ENCODE measurements at regions not wholly inside any gene's neighbourhood (a gene's known extent, or its start where the extent isn't known, plus 50 kb on each side); places are given as distances from the start of the nearest gene placed in this dataset.
"Not testable (repeated sequence)": the region's sequence is repeated elsewhere in the genome, so short reads cannot be mapped to it uniquely, and the experiment has no call there.

- Histone ChIP-seq H3K27me3 (ENCODE audit: control insufficient read depth, insufficient read depth, low read length) (no peaks in the 10 kb centered on the region), H3K36me3 (replicated peaks; ENCODE audit: control insufficient read depth, insufficient read depth, low read length) (no peaks in the 10 kb centered on the region), H3K4me3 (ENCODE audit: insufficient read depth, low read depth, low read length) (no peak overlapping the region)
- DNase-seq: no peak
Measured at GRCh38 chr9:31364171-31364570, 1020.3 kb upstream of the ACO1 start.

- H3K27me3 ChIP-seq (ENCODE audit: control insufficient read depth, insufficient read depth, low read length): no peaks in the 10 kb centered on the region
- H3K36me3 ChIP-seq (replicated peaks; ENCODE audit: control insufficient read depth, insufficient read depth, low read length): no peaks in the 10 kb centered on the region
- no peak for DNase-seq
- no peak overlapping the region for H3K4me3 ChIP-seq (ENCODE audit: insufficient read depth, low read depth, low read length)
Measured at GRCh38 chr9:31372799-31373587, 1011.5 kb upstream of the ACO1 start.

GRCh38 chr9:31377358-31377757, 1007.1 kb upstream of the ACO1 start:
- H3K36me3 ChIP-seq (replicated peaks; ENCODE audit: control insufficient read depth, insufficient read depth, low read length): no peaks in the 10 kb centered on the region
- DNase-seq: no peak
- no peaks in the 10 kb centered on the region for H3K27me3 ChIP-seq (ENCODE audit: control insufficient read depth, insufficient read depth, low read length)
- H3K4me3 ChIP-seq (ENCODE audit: insufficient read depth, low read depth, low read length): no peak overlapping the region

GRCh38 chr9:31388660-31389059, 995.8 kb upstream of the ACO1 start:
- no peaks in the 10 kb centered on the region for H3K27me3 ChIP-seq (ENCODE audit: control insufficient read depth, insufficient read depth, low read length)
- no peaks in the 10 kb centered on the region for H3K36me3 ChIP-seq (replicated peaks; ENCODE audit: control insufficient read depth, insufficient read depth, low read length)
- no peak overlapping the region for H3K4me3 ChIP-seq (ENCODE audit: insufficient read depth, low read depth, low read length)
- no peak for DNase-seq

- DNase-seq: no peak
- no peak overlapping the region for H3K4me3 ChIP-seq (ENCODE audit: insufficient read depth, low read depth, low read length)
- H3K27me3 ChIP-seq (ENCODE audit: control insufficient read depth, insufficient read depth, low read length): no peaks in the 10 kb centered on the region
- no peaks in the 10 kb centered on the region for H3K36me3 ChIP-seq (replicated peaks; ENCODE audit: control insufficient read depth, insufficient read depth, low read length)
Measured at GRCh38 chr9:31389075-31389474, 995.4 kb upstream of the ACO1 start.

- no peak for DNase-seq
- no peak overlapping the region for H3K4me3 ChIP-seq (ENCODE audit: insufficient read depth, low read depth, low read length)
- H3K27me3 ChIP-seq (ENCODE audit: control insufficient read depth, insufficient read depth, low read length): no peaks in the 10 kb centered on the region
- no peaks in the 10 kb centered on the region for H3K36me3 ChIP-seq (replicated peaks; ENCODE audit: control insufficient read depth, insufficient read depth, low read length)
Measured at GRCh38 chr9:31390403-31391025, 993.9 kb upstream of the ACO1 start.

GRCh38 chr9:31393240-31393639, 991.2 kb upstream of the ACO1 start:
- DNase-seq: no peak
- no peak overlapping the region for H3K4me3 ChIP-seq (ENCODE audit: insufficient read depth, low read depth, low read length)
- no peaks in the 10 kb centered on the region for H3K27me3 ChIP-seq (ENCODE audit: control insufficient read depth, insufficient read depth, low read length)
- no peaks in the 10 kb centered on the region for H3K36me3 ChIP-seq (replicated peaks; ENCODE audit: control insufficient read depth, insufficient read depth, low read length)

- no peak overlapping the region for H3K4me3 ChIP-seq (ENCODE audit: insufficient read depth, low read depth, low read length)
- DNase-seq: no peak
- no peaks in the 10 kb centered on the region for H3K27me3 ChIP-seq (ENCODE audit: control insufficient read depth, insufficient read depth, low read length)
- H3K36me3 ChIP-seq (replicated peaks; ENCODE audit: control insufficient read depth, insufficient read depth, low read length): no peaks in the 10 kb centered on the region
Measured at GRCh38 chr9:31394015-31394473, 990.4 kb upstream of the ACO1 start.

- Histone ChIP-seq H3K27me3 (ENCODE audit: control insufficient read depth, insufficient read depth, low read length) (no peaks in the 10 kb centered on the region), H3K36me3 (replicated peaks; ENCODE audit: control insufficient read depth, insufficient read depth, low read length) (no peaks in the 10 kb centered on the region), H3K4me3 (ENCODE audit: insufficient read depth, low read depth, low read length) (no peak overlapping the region)
- DNase-seq: no peak
Measured at GRCh38 chr9:31412081-31412480, 972.4 kb upstream of the ACO1 start.

GRCh38 chr9:31415164-31415563, 969.3 kb upstream of the ACO1 start:
- DNase-seq: no peak
- Histone ChIP-seq H3K27me3 (ENCODE audit: control insufficient read depth, insufficient read depth, low read length) (no peaks in the 10 kb centered on the region), H3K4me3 (ENCODE audit: insufficient read depth, low read depth, low read length) (no peak overlapping the region), H3K36me3 (replicated peaks; ENCODE audit: control insufficient read depth, insufficient read depth, low read length) (no peaks in the 10 kb centered on the region)

GRCh38 chr9:31418419-31418818, 966.0 kb upstream of the ACO1 start:
- no peak for DNase-seq
- H3K27me3 ChIP-seq (ENCODE audit: control insufficient read depth, insufficient read depth, low read length): no peaks in the 10 kb centered on the region
- H3K4me3 ChIP-seq (ENCODE audit: insufficient read depth, low read depth, low read length): no peak overlapping the region
- H3K36me3 ChIP-seq (replicated peaks; ENCODE audit: control insufficient read depth, insufficient read depth, low read length): no peaks in the 10 kb centered on the region

GRCh38 chr9:31443630-31444457, 940.6 kb upstream of the ACO1 start:
- not testable (repeated sequence) for DNase-seq; H3K27me3 ChIP-seq (ENCODE audit: control insufficient read depth, insufficient read depth, low read length); H3K4me3 ChIP-seq (ENCODE audit: insufficient read depth, low read depth, low read length); H3K36me3 ChIP-seq (replicated peaks; ENCODE audit: control insufficient read depth, insufficient read depth, low read length)

- Histone ChIP-seq H3K27me3 (ENCODE audit: control insufficient read depth, insufficient read depth, low read length) (no peaks in the 10 kb centered on the region), H3K36me3 (replicated peaks; ENCODE audit: control insufficient read depth, insufficient read depth, low read length) (no peaks in the 10 kb centered on the region), H3K4me3 (ENCODE audit: insufficient read depth, low read depth, low read length) (no peak overlapping the region)
- no peak for DNase-seq
Measured at GRCh38 chr9:31445357-31445756, 939.1 kb upstream of the ACO1 start.

- Histone ChIP-seq H3K27me3 (ENCODE audit: control insufficient read depth, insufficient read depth, low read length) (no peaks in the 10 kb centered on the region), H3K36me3 (replicated peaks; ENCODE audit: control insufficient read depth, insufficient read depth, low read length) (no peaks in the 10 kb centered on the region), H3K4me3 (ENCODE audit: insufficient read depth, low read depth, low read length) (no peak overlapping the region)
- no peak for DNase-seq
Measured at GRCh38 chr9:31445960-31446359, 938.5 kb upstream of the ACO1 start.

GRCh38 chr9:31467075-31467474, 917.4 kb upstream of the ACO1 start:
- no peaks in the 10 kb centered on the region for H3K36me3 ChIP-seq (replicated peaks; ENCODE audit: control insufficient read depth, insufficient read depth, low read length)
- no peak for DNase-seq
- H3K4me3 ChIP-seq (ENCODE audit: insufficient read depth, low read depth, low read length): no peak overlapping the region
- no peaks in the 10 kb centered on the region for H3K27me3 ChIP-seq (ENCODE audit: control insufficient read depth, insufficient read depth, low read length)
